Tibial artery (tissue), 4 donors: ENCODE measurements at regions not wholly inside any gene's neighbourhood (a gene's known extent, or its start where the extent isn't known, plus 50 kb on each side); places are given as distances from the start of the nearest gene placed in this dataset.

Experiments
- DNase-seq, 2 donors: peaks; one replicate each; pipeline ENCODE4 v3.0.0-alpha.2; 2019
- H3K27ac ChIP-seq, 2 donors: fragments of 200-600 bp; sonication (generic) in 1 of 2; 1 replicate in 1 of 2; 2 replicates in 1 of 2; pipeline ENCODE4 v1.5.1; 2018 to 2019; ENCODE audit warnings: mild to moderate bottlenecking in 1 of 2
- H3K27me3 ChIP-seq, 2 donors: fragments of 200-600 bp; sonication (generic) in 1 of 2; one replicate each; pipeline versions ENCODE4 v1.5.1 to v1.6.0; 2016 to 2019
- H3K36me3 ChIP-seq, 3 donors: fragments of 200-600 bp; sonication (generic) in 2 of 3; one replicate each; pipeline ENCODE4 v1.5.1; 2016 to 2019; ENCODE audit warnings: mild to moderate bottlenecking in 2 of 3
- H3K4me1 ChIP-seq, 4 donors: fragments of 200-600 bp; sonication (generic) in 2 of 4; 1 replicate in 3 of 4; 2 replicates in 1 of 4; pipeline ENCODE4 v1.5.1; 2016 to 2019
- H3K4me3 ChIP-seq, 2 donors: fragments of 200-600 bp; sonication (generic) in 1 of 2; 1 replicate in 1 of 2; 2 replicates in 1 of 2; pipeline ENCODE4 v1.5.1; 2018 to 2019; ENCODE audit warnings: mild to moderate bottlenecking in 2 of 2
- H3K9me3 ChIP-seq, 3 donors: fragments of 200-600 bp; sonication (generic) in 1 of 3; one replicate each; pipeline ENCODE4 v1.5.1; 2016 to 2019
- intact Hi-C: fragments of 100-400 bp; cut with DNase I; formaldehyde crosslinking; loops from one replicate; pipeline ENCODE4 v1.15.0; 2023; ENCODE audit warnings: low total_unique reads
- TF ChIP-seq, protein P1 (sequence below), 2 experiments: fragments of 200-600 bp in 1 of 2; fragments of 450-650 bp in 1 of 2; IDR thresholded peaks; one replicate each; pipeline ENCODE4 v1.5.1; 2017 to 2019; ENCODE audit warnings: antibody characterized with exemption in 2 of 2, mild to moderate bottlenecking in 1 of 2, moderate library complexity in 1 of 2

GRCh38 chr10:52526251-52526823, 212.3 kb downstream of the DKK1 start:
- Histone ChIP-seq H3K36me3 (no peaks in the 10 kb centered on the region), H3K4me1 (no peaks in the 10 kb centered on the region), H3K9me3 (no peaks in the 10 kb centered on the region), H3K27me3 (no peaks in the 10 kb centered on the region), H3K27ac (no peak overlapping the region), H3K4me3 (no peak overlapping the region)
- TF ChIP-seq, protein P1, sequence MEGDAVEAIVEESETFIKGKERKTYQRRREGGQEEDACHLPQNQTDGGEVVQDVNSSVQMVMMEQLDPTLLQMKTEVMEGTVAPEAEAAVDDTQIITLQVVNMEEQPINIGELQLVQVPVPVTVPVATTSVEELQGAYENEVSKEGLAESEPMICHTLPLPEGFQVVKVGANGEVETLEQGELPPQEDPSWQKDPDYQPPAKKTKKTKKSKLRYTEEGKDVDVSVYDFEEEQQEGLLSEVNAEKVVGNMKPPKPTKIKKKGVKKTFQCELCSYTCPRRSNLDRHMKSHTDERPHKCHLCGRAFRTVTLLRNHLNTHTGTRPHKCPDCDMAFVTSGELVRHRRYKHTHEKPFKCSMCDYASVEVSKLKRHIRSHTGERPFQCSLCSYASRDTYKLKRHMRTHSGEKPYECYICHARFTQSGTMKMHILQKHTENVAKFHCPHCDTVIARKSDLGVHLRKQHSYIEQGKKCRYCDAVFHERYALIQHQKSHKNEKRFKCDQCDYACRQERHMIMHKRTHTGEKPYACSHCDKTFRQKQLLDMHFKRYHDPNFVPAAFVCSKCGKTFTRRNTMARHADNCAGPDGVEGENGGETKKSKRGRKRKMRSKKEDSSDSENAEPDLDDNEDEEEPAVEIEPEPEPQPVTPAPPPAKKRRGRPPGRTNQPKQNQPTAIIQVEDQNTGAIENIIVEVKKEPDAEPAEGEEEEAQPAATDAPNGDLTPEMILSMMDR (IDR thresholded peaks at IDR 0.05): no peak
- intact Hi-C loops: no loop called here
- DNase-seq: no peak

GRCh38 chr10:52532650-52533290, 218.7 kb downstream of the DKK1 start:
- Histone ChIP-seq H3K9me3 (no peaks in the 10 kb centered on the region), H3K27ac (no peak overlapping the region), H3K4me3 (no peak overlapping the region), H3K36me3 (no peaks in the 10 kb centered on the region), H3K4me1 (no peaks in the 10 kb centered on the region), H3K27me3 (no peaks in the 10 kb centered on the region)
- DNase-seq: no peak
- intact Hi-C loops: no loop called here
- TF ChIP-seq, protein P1 (IDR thresholded peaks at IDR 0.05): no peak

DNA sequence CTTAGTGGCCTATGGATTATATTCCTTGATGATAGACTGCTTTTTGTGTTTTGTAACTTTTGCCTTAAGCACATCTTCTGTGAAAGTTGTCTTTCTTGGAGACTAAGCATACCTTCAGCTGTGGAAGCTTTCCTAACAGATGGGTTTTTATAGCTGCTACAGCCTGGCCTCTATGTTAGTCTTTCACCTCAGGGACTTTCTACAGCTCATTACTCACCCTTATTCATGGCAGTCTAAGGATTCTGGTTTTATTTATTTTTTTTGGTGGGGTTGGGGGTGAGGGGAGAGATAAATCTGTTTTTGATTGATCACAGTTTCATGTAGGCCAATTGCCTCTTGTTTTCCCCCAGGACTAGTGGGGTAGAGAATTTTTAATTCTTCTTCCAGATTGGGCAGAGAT, 219.9 kb downstream of the DKK1 start:
- H3K4me1 ChIP-seq: no peaks in the 10 kb centered on the region
- peaks cover 0 to 3% (median 0%) of the 10 kb centered on the region in 3 donors for H3K9me3 ChIP-seq
- no peaks in the 10 kb centered on the region for H3K27me3 ChIP-seq
- H3K36me3 ChIP-seq: no peaks in the 10 kb centered on the region
- intact Hi-C loops: no loop called here
- DNase-seq: no peak
- TF ChIP-seq, protein P1 (IDR thresholded peaks at IDR 0.05): no peak
- no peak overlapping the region for H3K27ac ChIP-seq
- H3K4me3 ChIP-seq: no peak overlapping the region

DNA sequence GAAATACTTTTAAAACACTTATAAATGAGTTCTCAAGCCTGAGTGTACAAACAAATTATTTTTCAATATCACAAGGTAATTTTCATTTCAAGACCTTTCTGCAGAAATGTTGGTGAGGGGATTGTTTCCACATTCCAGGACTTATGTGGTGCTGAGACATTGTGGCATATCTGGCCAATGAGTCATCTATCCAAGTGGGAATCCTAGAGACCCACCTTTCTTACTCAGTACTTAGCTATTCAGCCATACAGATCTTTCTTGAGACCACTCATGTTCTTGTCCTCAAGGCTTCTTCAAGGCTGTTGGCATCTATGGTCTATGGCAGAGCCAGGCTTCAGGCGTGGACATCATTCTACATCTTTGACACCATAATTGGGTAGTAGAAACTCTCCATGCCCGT, 225.4 kb downstream of the DKK1 start:
- H3K4me3 ChIP-seq: no peak overlapping the region

GRCh38 chr10:52540479-52540984, 226.5 kb downstream of the DKK1 start:
- peaks cover 0 to 3% (median 0%) of the 10 kb centered on the region in 3 donors for H3K9me3 ChIP-seq
- no peak overlapping the region for H3K27ac ChIP-seq
- H3K4me1 ChIP-seq: no peaks in the 10 kb centered on the region
- no peaks in the 10 kb centered on the region for H3K27me3 ChIP-seq
- no peak overlapping the region for H3K4me3 ChIP-seq
- H3K36me3 ChIP-seq: no peaks in the 10 kb centered on the region
- intact Hi-C loops: no loop called here
- DNase-seq: no peak
- TF ChIP-seq, protein P1 (IDR thresholded peaks at IDR 0.05): no peak

More for the DNA sequence above, 225.4 kb downstream of the DKK1 start:
- no peak for DNase-seq
- TF ChIP-seq, protein P1 (IDR thresholded peaks at IDR 0.05): no peak
- H3K9me3 ChIP-seq: peaks cover 0 to 3% (median 0%) of the 10 kb centered on the region in 3 donors
- no peaks in the 10 kb centered on the region for H3K36me3 ChIP-seq
- intact Hi-C loops: no loop called here
- no peak overlapping the region for H3K27ac ChIP-seq
- H3K27me3 ChIP-seq: no peaks in the 10 kb centered on the region
- H3K4me1 ChIP-seq: no peaks in the 10 kb centered on the region
